Suppressor macrophage treated with lipopolysaccharide for 4 hours (primary cell): ENCODE measurements at regions not wholly inside any gene's neighbourhood (a gene's known extent, or its start where the extent isn't known, plus 50 kb on each side); places are given as distances from the start of the nearest gene placed in this dataset.
"Not testable (repeated sequence)": the region's sequence is repeated elsewhere in the genome, so short reads cannot be mapped to it uniquely, and the experiment has no call there.

Experiments used
- DNase-seq: peaks from one replicate; pipeline ENCODE4 v3.0.0-alpha.2; 2020

- DNase-seq = no peak
These were observed 686.1 kb upstream of the IGFBP3 start for GRCh38 chr7:46607176-46607575.

- DNase-seq = no peak
These were observed 685.7 kb upstream of the IGFBP3 start for GRCh38 chr7:46606761-46607160.

GRCh38 chr7:46604241-46604661 is 683.2 kb upstream of the IGFBP3 start:
- no peak for DNase-seq

- DNase-seq = no peak
These were observed 682.7 kb upstream of the IGFBP3 start for GRCh38 chr7:46603780-46604179.

GRCh38 chr7:46603296-46603752 is 682.3 kb upstream of the IGFBP3 start:
- no peak for DNase-seq

- DNase-seq = no peak
These were observed 679.3 kb upstream of the IGFBP3 start for GRCh38 chr7:46600340-46600739.

GRCh38 chr7:46594831-46595230 is 673.8 kb upstream of the IGFBP3 start:
- not testable (repeated sequence) for DNase-seq

GRCh38 chr7:46590918-46591905 is 670.1 kb upstream of the IGFBP3 start:
- not testable (repeated sequence) for DNase-seq

GRCh38 chr7:46589286-46589685 is 668.2 kb upstream of the IGFBP3 start:
- DNase-seq = no peak

GRCh38 chr7:46586406-46586805 is 665.3 kb upstream of the IGFBP3 start:
- no peak for DNase-seq

- no peak for DNase-seq
These were observed 662.6 kb upstream of the IGFBP3 start for GRCh38 chr7:46583656-46584055.

GRCh38 chr7:46581268-46581667 is 660.2 kb upstream of the IGFBP3 start:
- DNase-seq = no peak

GRCh38 chr7:46580766-46581165 is 659.7 kb upstream of the IGFBP3 start:
- no peak for DNase-seq

GRCh38 chr7:46577394-46577793 is 656.3 kb upstream of the IGFBP3 start:
- no peak for DNase-seq

- no peak for DNase-seq
These were observed 655.9 kb upstream of the IGFBP3 start for GRCh38 chr7:46576950-46577349.

GRCh38 chr7:46572691-46573090 is 651.6 kb upstream of the IGFBP3 start:
- no peak for DNase-seq

GRCh38 chr7:46571996-46572395 is 650.9 kb upstream of the IGFBP3 start:
- no peak for DNase-seq

- no peak for DNase-seq
These were observed 648.0 kb upstream of the IGFBP3 start for GRCh38 chr7:46569133-46569465.

- DNase-seq = no peak
These were observed 647.5 kb upstream of the IGFBP3 start for GRCh38 chr7:46568420-46569132.

- DNase-seq = no peak
These were observed 646.8 kb upstream of the IGFBP3 start for GRCh38 chr7:46567858-46568257.

GRCh38 chr7:46566097-46566774 is 645.2 kb upstream of the IGFBP3 start:
- DNase-seq = no peak

GRCh38 chr7:46565253-46566096 is 644.4 kb upstream of the IGFBP3 start:
- no peak for DNase-seq
